Psoas muscle (tissue), 7 donors: ENCODE measurements at regions not wholly inside any gene's neighbourhood (a gene's known extent, or its start where the extent isn't known, plus 50 kb on each side); places are given as distances from the start of the nearest gene placed in this dataset.

Source experiments
- ATAC-seq, 4 donors: fragments of 200-7000 bp; cut with Tn5 transposase; one replicate each; pipeline ENCODE4 v1.9.1; 2020; ENCODE audit warnings: moderate library complexity in 3 of 4, mild to moderate bottlenecking in 2 of 4
- DNase-seq, 2 donors: peaks; one replicate each; pipeline ENCODE4 v3.0.0-alpha.2; 2020
- H3K27ac ChIP-seq: fragments of 200-600 bp; one replicate; pipeline ENCODE4 v1.8.0; 2022
- H3K27me3 ChIP-seq, 3 donors: fragments of 200-600 bp in 1 of 3; one replicate each; pipeline versions ENCODE4 v1.6.1 to v1.8.0; 2013 to 2022; ENCODE audit warnings: low read length in 2 of 3, mild to moderate bottlenecking in 2 of 3, moderate library complexity in 1 of 3; ENCODE audit not compliant: insufficient read depth in 3 of 3
- H3K36me3 ChIP-seq, 2 donors: fragments of 200-600 bp in 1 of 2; one replicate each; pipeline versions ENCODE4 v1.6.1 to v1.8.0; 2013 to 2022; ENCODE audit warnings: low read depth in 1 of 2, mild to moderate bottlenecking in 1 of 2, moderate library complexity in 1 of 2; ENCODE audit not compliant: insufficient read depth in 1 of 2
- H3K4me1 ChIP-seq: fragments of 200-600 bp; one replicate; pipeline ENCODE4 v1.8.0; 2022
- H3K4me3 ChIP-seq: fragments of 200-600 bp; one replicate; pipeline ENCODE4 v1.8.0; 2022; ENCODE audit warnings: mild to moderate bottlenecking
- H3K9me3 ChIP-seq: fragments of 200-600 bp; one replicate; pipeline ENCODE4 v1.8.0; 2022
- WGBS, 3 donors: extraction: QIAGEN DNeasy Blood & Tissue Kit; methylation state at CpG; one replicate each; pipeline versions ENCODE4 v1.1.6 to v1.1.7; 2013; 5-methylcytosine and 5-hydroxymethylcytosine counted together
- intact Hi-C, 2 donors: fragments of 100-400 bp; cut with DNase I; formaldehyde crosslinking; loops; one replicate each; pipeline versions ENCODE4 v1.11.0 to v1.14.2; 2022
- TF ChIP-seq, protein P1 (sequence below): fragments of 200-600 bp; IDR thresholded peaks from one replicate; pipeline ENCODE4 v1.8.0; 2022; ENCODE audit warnings: antibody characterized with exemption
- donor health status: healthy with polysubstance abuse.
- donor health status: DM: no; HTN: no; CAD: no; lungs with moderate emphysema.
- donor health status: Bipolar disorder and iron deficiency.
- donor health status: healthy.
- donor health status: DM: yes; HTN: yes; CAD: no.
- donor health status: DM: no; HTN: no; CAD: no.
- donor health status: DM: yes; HTN: yes; CAD: no.

DNA sequence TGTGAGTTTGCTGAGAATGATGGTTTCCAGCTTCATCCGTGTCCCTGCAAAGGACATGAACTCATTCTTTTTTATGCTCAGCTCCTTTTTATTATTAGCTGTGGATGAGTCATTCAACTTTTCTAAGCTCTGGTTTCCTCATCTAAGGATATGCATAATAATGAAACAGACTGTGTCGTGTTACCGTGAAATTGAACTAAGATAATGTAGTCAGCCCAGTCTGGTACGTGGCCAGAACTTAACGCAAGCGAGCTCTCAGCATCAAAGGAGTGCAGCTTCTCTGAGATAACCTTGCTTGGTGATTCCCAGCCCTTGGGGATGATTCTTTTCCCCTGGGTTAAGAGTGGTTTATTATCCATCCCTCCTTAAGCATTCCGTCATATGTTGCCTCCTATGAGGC is 454.3 kb upstream of the EEF2KMT start:
- DNase-seq (no peak), ATAC-seq (no peak)
- Histone ChIP-seq H3K36me3 (no peaks in the 10 kb centered on the region), H3K4me1 (no peaks in the 10 kb centered on the region), H3K27ac (no peak overlapping the region), H3K27me3 (peaks cover 0 to 3% (median 0%) of the 10 kb centered on the region in 3 donors), H3K4me3 (no peak overlapping the region), H3K9me3 (no peaks in the 10 kb centered on the region)
- TF ChIP-seq, protein P1, sequence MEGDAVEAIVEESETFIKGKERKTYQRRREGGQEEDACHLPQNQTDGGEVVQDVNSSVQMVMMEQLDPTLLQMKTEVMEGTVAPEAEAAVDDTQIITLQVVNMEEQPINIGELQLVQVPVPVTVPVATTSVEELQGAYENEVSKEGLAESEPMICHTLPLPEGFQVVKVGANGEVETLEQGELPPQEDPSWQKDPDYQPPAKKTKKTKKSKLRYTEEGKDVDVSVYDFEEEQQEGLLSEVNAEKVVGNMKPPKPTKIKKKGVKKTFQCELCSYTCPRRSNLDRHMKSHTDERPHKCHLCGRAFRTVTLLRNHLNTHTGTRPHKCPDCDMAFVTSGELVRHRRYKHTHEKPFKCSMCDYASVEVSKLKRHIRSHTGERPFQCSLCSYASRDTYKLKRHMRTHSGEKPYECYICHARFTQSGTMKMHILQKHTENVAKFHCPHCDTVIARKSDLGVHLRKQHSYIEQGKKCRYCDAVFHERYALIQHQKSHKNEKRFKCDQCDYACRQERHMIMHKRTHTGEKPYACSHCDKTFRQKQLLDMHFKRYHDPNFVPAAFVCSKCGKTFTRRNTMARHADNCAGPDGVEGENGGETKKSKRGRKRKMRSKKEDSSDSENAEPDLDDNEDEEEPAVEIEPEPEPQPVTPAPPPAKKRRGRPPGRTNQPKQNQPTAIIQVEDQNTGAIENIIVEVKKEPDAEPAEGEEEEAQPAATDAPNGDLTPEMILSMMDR: no peak
- intact Hi-C loops: no loop called here
- 25 to 30% (median 27%) methylated on average over 7 of the region's 7 CpGs for WGBS, 3 donors

DNA sequence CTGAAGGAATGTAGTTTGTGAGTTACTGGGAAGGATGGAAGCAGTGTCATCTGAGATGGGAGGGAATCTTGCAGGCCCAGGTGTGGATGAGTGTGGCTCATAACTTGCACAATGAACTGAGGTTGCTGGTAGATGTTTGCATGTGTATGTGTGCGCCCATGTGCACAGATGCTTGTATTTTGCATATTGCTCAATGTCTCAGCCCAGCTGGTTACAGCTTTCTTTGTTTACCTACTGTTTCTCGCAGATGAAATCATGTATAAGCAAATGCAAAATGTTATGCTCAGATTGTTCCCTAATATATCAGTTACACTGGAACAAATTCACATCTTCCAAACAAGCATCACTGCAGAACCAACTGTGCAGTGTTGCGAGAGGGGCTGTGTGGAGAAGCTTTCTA is 452.2 kb upstream of the EEF2KMT start:
- Histone ChIP-seq H3K4me3 (no peak overlapping the region), H3K27ac (no peak overlapping the region), H3K27me3 (peaks cover 0 to 3% (median 0%) of the 10 kb centered on the region in 3 donors), H3K4me1 (no peaks in the 10 kb centered on the region), H3K9me3 (no peaks in the 10 kb centered on the region), H3K36me3 (no peaks in the 10 kb centered on the region)
- ATAC-seq (no peak), DNase-seq (no peak)
- WGBS, 3 donors: 25 to 38% (median 36%) methylated on average over 3 of the region's 3 CpGs
- TF ChIP-seq, protein P1: no peak
- intact Hi-C loops: loop anchor here in 1 of 2 donors (10.0 kb wide), 1 partner anchor 65 kb away; no protein-coding TSS in a partner anchor

DNA sequence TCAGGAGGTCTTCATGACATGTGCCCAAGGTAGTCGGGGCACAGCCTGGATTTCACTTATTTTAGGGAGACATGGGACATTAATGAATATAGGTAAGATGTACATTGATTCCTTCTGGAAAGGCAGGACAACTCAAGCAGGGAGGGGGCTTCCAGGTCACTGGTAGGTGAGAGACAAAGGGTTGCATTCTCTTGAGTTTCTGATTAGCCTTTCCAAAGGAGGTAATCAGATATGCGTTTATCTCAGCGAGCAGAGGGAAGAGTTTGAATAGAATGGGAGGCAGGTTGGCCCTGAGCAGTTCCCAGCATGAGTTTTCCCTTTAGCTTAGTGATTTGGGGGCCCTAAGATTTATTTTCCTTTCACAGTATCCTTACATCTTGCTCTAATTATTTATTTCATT is 443.8 kb upstream of the EEF2KMT start:
- intact Hi-C loops: loop anchor here in 1 of 2 donors (10.0 kb wide), 1 partner anchor 57 kb away; no protein-coding TSS in a partner anchor
- Histone ChIP-seq H3K27me3 (peaks cover 0 to 3% (median 0%) of the 10 kb centered on the region in 3 donors), H3K4me1 (no peaks in the 10 kb centered on the region), H3K36me3 (no peaks in the 10 kb centered on the region), H3K9me3 (no peaks in the 10 kb centered on the region), H3K27ac (no peak overlapping the region), H3K4me3 (no peak overlapping the region)
- TF ChIP-seq, protein P1: no peak
- 33 to 58% (median 55%) methylated on average over 3 of the region's 3 CpGs for WGBS, 3 donors
- no peak for DNase-seq
- ATAC-seq: no peak

DNA sequence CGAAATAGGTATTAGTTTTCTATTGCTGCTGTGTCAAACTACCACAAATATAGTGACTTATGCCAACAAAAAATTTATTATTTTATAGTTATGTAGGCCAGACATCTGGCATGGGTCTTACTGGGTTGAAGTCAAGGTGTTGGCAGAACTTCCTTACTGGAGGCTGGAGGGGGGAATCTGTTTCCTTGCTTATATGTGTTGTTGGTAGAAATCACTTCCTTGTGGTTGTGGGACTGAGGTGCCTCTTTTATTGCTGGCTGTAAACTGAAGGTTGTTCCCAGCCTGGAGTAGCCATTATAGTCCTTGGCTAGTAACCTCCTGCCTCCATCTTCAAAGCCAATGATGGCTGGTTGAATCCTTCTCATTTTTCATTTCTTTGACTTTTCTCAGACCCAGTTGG is 439.8 kb upstream of the EEF2KMT start:
- WGBS, 3 donors: 78 to 80% (median 79%) methylated on average over 1 of the region's 1 CpG
- H3K27ac ChIP-seq: no peak overlapping the region
- H3K9me3 ChIP-seq: no peaks in the 10 kb centered on the region
- peaks cover 0 to 3% (median 0%) of the 10 kb centered on the region in 3 donors for H3K27me3 ChIP-seq
- no peak overlapping the region for H3K4me3 ChIP-seq
- intact Hi-C loops: no loop called here
- DNase-seq: no peak
- no peaks in the 10 kb centered on the region for H3K36me3 ChIP-seq
- TF ChIP-seq, protein P1: no peak
- no peaks in the 10 kb centered on the region for H3K4me1 ChIP-seq
- ATAC-seq: no peak

DNA sequence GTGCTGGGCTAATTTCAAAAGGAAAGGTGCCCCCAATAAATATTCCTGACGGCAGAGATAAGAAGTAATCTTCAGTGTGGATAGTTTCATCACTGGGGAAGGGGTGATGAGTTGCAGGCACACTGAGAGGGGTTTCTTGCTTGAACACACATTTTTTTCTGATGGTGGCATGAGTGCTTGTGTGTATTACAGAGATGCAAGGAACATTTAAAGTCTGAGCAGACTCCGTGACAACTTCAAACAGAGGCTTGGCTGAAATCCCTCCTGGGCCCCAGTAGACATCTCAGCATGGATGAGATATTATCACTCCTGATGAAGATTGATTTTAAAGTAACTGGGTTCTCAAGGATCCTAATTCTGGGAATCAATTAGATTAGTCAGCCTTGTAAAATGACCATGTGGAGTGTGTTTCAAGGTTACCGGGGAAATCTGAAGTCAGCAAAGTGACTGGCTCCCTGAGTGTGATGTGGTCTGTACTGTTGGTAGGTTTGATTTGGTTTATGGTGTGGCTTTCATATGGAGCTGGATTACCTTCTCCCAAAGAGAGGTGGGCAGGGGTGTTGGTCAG is 435.8 kb upstream of the EEF2KMT start:
- H3K27ac ChIP-seq: no peak overlapping the region
- H3K4me1 ChIP-seq: no peaks in the 10 kb centered on the region
- no peak overlapping the region for H3K4me3 ChIP-seq
- H3K36me3 ChIP-seq: no peaks in the 10 kb centered on the region
- TF ChIP-seq, protein P1: no peak
- no peaks in the 10 kb centered on the region for H3K27me3 ChIP-seq
- ATAC-seq (no peak), DNase-seq (no peak)
- intact Hi-C loops: no loop called here
- H3K9me3 ChIP-seq: no peaks in the 10 kb centered on the region
- 41 to 53% (median 45%) methylated on average over 3 of the region's 3 CpGs for WGBS, 3 donors
